Cardiac fibroblast (primary cell): ENCODE measurements at regions not wholly inside any gene's neighbourhood (a gene's known extent, or its start where the extent isn't known, plus 50 kb on each side); places are given as distances from the start of the nearest gene placed in this dataset.

Experiments
- DNase-seq, 2 donors: peaks; one replicate each; pipeline versions ENCODE4 v3.0.0 to v3.0.0-alpha.2; 2010; ENCODE audit warnings: low read depth in 2 of 2
- H3K4me3 ChIP-seq, 2 donors: replicated peaks in 1 of 2; 1 replicate in 1 of 2; 2 replicates in 1 of 2; pipeline ENCODE4 v1.5.1; 2011; ENCODE audit warnings: low read depth in 2 of 2, low read length in 2 of 2, mild to moderate bottlenecking in 2 of 2, moderate library complexity in 1 of 2
- CTCF ChIP-seq: IDR thresholded peaks from one replicate; pipeline ENCODE4 v1.5.1; 2011; ENCODE audit warnings: low read depth, mild to moderate bottlenecking, low read length, inconsistent platforms

GRCh38 chr2:150963336-150963735, 298.3 kb downstream of the RBM43 start:
- H3K4me3 ChIP-seq: no peak overlapping the region
- DNase-seq: no peak
- TF ChIP-seq CTCF: no peak

GRCh38 chr2:150955231-150955630, 306.4 kb downstream of the RBM43 start:
- DNase-seq: no peak
- no peak for TF ChIP-seq CTCF
- H3K4me3 ChIP-seq: no peak overlapping the region

- H3K4me3 ChIP-seq: no peak overlapping the region
- DNase-seq: peak in 1 of 2 donors; percentile 8
- TF ChIP-seq CTCF: no peak
Observed at GRCh38 chr2:150946831-150947230, 314.8 kb downstream of the RBM43 start.

GRCh38 chr2:150944315-150944714, 317.3 kb downstream of the RBM43 start:
- TF ChIP-seq CTCF: no peak
- no peak overlapping the region for H3K4me3 ChIP-seq

GRCh38 chr2:150939087-150939486, 322.6 kb downstream of the RBM43 start:
- no peak overlapping the region for H3K4me3 ChIP-seq
- no peak for TF ChIP-seq CTCF
- DNase-seq: no peak

More at GRCh38 chr2:150944315-150944714, 317.3 kb downstream of the RBM43 start:
- no peak for DNase-seq

- no peak overlapping the region for H3K4me3 ChIP-seq
- peak in 1 of 2 donors; percentile 2 for DNase-seq
- no peak for TF ChIP-seq CTCF
Observed at GRCh38 chr2:150938527-150938926, 323.1 kb downstream of the RBM43 start.

- no peak for TF ChIP-seq CTCF
- no peak for DNase-seq
- no peak overlapping the region for H3K4me3 ChIP-seq
Observed at GRCh38 chr2:150937030-150937429, 324.6 kb downstream of the RBM43 start.
